Right atrium auricular region (tissue), 2 donors: ENCODE measurements at regions not wholly inside any gene's neighbourhood (a gene's known extent, or its start where the extent isn't known, plus 50 kb on each side); places are given as distances from the start of the nearest gene placed in this dataset.

Source experiments
- DNase-seq: peaks from one replicate; pipeline ENCODE4 v3.0.0-alpha.2; 2019; ENCODE audit warnings: low spot score
- H3K27ac ChIP-seq, 2 donors: fragments of 200-600 bp; sonication (generic); 1 replicate in 1 of 2; 2 replicates in 1 of 2; pipeline ENCODE4 v1.5.1; 2016 to 2019
- H3K27me3 ChIP-seq, 2 donors: fragments of 200-600 bp; sonication (generic); one replicate each; pipeline versions ENCODE4 v1.5.1 to v1.6.0; 2017 to 2019
- H3K36me3 ChIP-seq: fragments of 200-600 bp; sonication (generic); one replicate; pipeline ENCODE4 v1.5.1; 2016
- H3K4me1 ChIP-seq, 2 donors: fragments of 200-600 bp; sonication (generic); one replicate each; pipeline versions ENCODE4 v1.5.1 to v1.6.0; 2017 to 2019
- H3K4me3 ChIP-seq, 2 donors: fragments of 200-600 bp; sonication (generic); 1 replicate in 1 of 2; 2 replicates in 1 of 2; pipeline ENCODE4 v1.5.1; 2017 to 2019; ENCODE audit warnings: mild to moderate bottlenecking in 1 of 2, moderate library complexity in 1 of 2
- H3K9me3 ChIP-seq, 2 donors: fragments of 200-600 bp; sonication (generic); one replicate each; pipeline ENCODE4 v1.5.1; 2019
- TF ChIP-seq, protein P1 (sequence below), 2 donors: fragments of 200-600 bp; sonication (generic); IDR thresholded peaks; one replicate each; pipeline ENCODE4 v1.5.1; 2019; ENCODE audit warnings: antibody characterized with exemption in 2 of 2

DNA sequence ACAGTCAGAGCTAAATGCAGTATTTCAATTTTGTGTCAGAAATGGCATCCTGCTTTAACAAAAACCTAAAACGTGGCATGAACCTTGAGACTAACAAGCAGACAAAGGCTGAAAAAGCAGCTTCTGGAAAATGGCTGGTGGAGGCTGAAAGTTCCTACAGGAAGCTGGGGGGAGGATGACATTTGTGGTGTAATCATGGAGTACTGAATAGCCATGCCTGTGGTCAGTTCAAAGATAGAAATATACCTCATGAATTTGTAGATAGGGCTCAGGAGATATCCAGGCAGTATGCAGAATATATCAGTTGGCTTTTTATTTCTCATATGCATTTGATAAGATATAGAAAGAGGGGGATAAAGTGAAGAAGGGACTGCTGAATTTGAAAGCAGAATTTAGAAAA, 181.7 kb downstream of the UQCRFS1 start:
- Histone ChIP-seq H3K4me3 (no peak overlapping the region), H3K4me1 (no peaks in the 10 kb centered on the region), H3K27me3 (no peaks in the 10 kb centered on the region), H3K9me3 (no peaks in the 10 kb centered on the region), H3K27ac (no peak overlapping the region), H3K36me3 (no peaks in the 10 kb centered on the region)
- DNase-seq: no peak
- TF ChIP-seq, protein P1, sequence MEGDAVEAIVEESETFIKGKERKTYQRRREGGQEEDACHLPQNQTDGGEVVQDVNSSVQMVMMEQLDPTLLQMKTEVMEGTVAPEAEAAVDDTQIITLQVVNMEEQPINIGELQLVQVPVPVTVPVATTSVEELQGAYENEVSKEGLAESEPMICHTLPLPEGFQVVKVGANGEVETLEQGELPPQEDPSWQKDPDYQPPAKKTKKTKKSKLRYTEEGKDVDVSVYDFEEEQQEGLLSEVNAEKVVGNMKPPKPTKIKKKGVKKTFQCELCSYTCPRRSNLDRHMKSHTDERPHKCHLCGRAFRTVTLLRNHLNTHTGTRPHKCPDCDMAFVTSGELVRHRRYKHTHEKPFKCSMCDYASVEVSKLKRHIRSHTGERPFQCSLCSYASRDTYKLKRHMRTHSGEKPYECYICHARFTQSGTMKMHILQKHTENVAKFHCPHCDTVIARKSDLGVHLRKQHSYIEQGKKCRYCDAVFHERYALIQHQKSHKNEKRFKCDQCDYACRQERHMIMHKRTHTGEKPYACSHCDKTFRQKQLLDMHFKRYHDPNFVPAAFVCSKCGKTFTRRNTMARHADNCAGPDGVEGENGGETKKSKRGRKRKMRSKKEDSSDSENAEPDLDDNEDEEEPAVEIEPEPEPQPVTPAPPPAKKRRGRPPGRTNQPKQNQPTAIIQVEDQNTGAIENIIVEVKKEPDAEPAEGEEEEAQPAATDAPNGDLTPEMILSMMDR (IDR thresholded peaks at IDR 0.05): no peak

DNA sequence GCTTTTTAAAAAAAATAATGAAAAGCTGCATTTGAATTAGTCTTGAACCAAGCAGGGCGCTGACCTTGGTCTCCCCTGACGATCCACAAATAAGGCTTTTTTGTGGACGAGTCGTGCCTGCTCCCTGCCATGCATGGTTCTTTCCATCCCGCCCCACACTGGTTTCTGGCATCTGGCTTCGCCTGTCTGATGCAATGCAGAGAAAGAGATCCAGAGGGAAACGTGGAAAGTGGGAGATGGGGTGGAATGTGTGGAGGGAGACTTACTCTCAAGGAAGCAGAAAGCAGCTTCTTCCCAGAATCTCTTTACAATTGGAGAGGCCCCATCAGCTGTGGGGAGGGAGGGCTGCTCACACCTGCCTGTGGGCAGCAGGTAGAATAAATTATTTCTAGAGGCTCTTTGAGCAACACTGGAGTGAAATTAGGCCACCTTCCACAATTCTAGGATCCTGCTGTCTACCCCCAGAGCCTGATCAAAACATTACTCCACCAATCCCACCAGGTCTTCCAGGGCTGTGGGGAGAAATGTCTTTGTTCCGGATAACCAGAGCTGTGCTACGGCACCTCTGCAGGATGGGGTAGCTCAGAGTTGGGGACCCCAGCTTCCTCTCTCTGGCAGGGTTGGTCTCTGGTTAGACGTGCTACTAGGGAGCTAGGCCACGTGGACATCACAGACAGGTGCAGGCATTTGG, 183.5 kb downstream of the UQCRFS1 start:
- H3K4me1 ChIP-seq: no peaks in the 10 kb centered on the region
- DNase-seq: no peak
- H3K36me3 ChIP-seq: no peaks in the 10 kb centered on the region
- H3K27ac ChIP-seq: no peak overlapping the region
- no peak overlapping the region for H3K4me3 ChIP-seq
- no peaks in the 10 kb centered on the region for H3K9me3 ChIP-seq
- no peaks in the 10 kb centered on the region for H3K27me3 ChIP-seq
- TF ChIP-seq, protein P1 (IDR thresholded peaks at IDR 0.05): no peak

- no peaks in the 10 kb centered on the region for H3K36me3 ChIP-seq
- no peaks in the 10 kb centered on the region for H3K27me3 ChIP-seq
- TF ChIP-seq, protein P1 (IDR thresholded peaks at IDR 0.05): no peak
- no peak overlapping the region for H3K4me3 ChIP-seq
- no peak for DNase-seq
- peaks cover 0 to under 1% of the 10 kb centered on the region in 2 donors for H3K4me1 ChIP-seq
- no peaks in the 10 kb centered on the region for H3K9me3 ChIP-seq
- no peak overlapping the region for H3K27ac ChIP-seq
Measured at GRCh38 chr19:29022599-29022998, 190.4 kb downstream of the UQCRFS1 start.

GRCh38 chr19:29022165-29022564, 190.8 kb downstream of the UQCRFS1 start:
- H3K4me1 ChIP-seq: peaks cover 0 to 5% of the 10 kb centered on the region in 2 donors
- no peak overlapping the region for H3K27ac ChIP-seq
- no peaks in the 10 kb centered on the region for H3K9me3 ChIP-seq
- no peak overlapping the region for H3K4me3 ChIP-seq
- H3K27me3 ChIP-seq: no peaks in the 10 kb centered on the region
- no peak for DNase-seq
- TF ChIP-seq, protein P1 (IDR thresholded peaks at IDR 0.05): no peak
- no peaks in the 10 kb centered on the region for H3K36me3 ChIP-seq

GRCh38 chr19:29021232-29021916, 191.6 kb downstream of the UQCRFS1 start:
- H3K27ac ChIP-seq: no peak overlapping the region
- TF ChIP-seq, protein P1 (IDR thresholded peaks at IDR 0.05): no peak
- H3K9me3 ChIP-seq: no peaks in the 10 kb centered on the region
- H3K27me3 ChIP-seq: no peaks in the 10 kb centered on the region
- H3K4me3 ChIP-seq: no peak overlapping the region
- H3K36me3 ChIP-seq: no peaks in the 10 kb centered on the region
- DNase-seq: no peak
- H3K4me1 ChIP-seq: peaks cover 0 to 8% of the 10 kb centered on the region in 2 donors
